HepG2 (cell line): ENCODE measurements at regions not wholly inside any gene's neighbourhood (a gene's known extent, or its start where the extent isn't known, plus 50 kb on each side); places are given as distances from the start of the nearest gene placed in this dataset.

ENCODE experiments used
- ATAC-seq: fragments of 200-7000 bp; cut with Tn5 transposase; 3 replicates; pipeline ENCODE4 v1.9.1; 2020; ENCODE audit warnings: mild to moderate bottlenecking, moderate library complexity
- BruUV-seq: library from RNA; stranded (reverse); fragments of 400-500 nt; replicated peaks from 2 replicates; lab custom pipeline; 2021; lab: Mats Ljungman, UMichigan
- CTCF ChIA-PET: fragments of 300-600 bp; formaldehyde crosslinking; extraction: SDS; loops from one replicate; lab custom pipeline; 2021; ENCODE audit warnings: low total read pairs, inconsistent platforms, low intra/inter-chr PET ratio; lab: Yijun Ruan, JAX
- POLR2A ChIA-PET: fragments of 350-600 bp; sonication (Branson Sonifier 250); formaldehyde crosslinking; loops from one replicate; lab custom pipeline; 2020; ENCODE audit warnings: antibody characterized with exemption, inconsistent platforms; lab: Yijun Ruan, JAX
- DNase-seq: peaks from one replicate; pipeline ENCODE4 v3.0.0-alpha.2; 2015; ENCODE audit warnings: low spot score
- FAIRE-seq: peaks from 3 replicates; lab custom pipeline; 2011; peaks lifted over from hg19 to GRCh38; lab: Jason Lieb, UNC
- H2AFZ ChIP-seq: one replicate; pipeline ENCODE4 v1.6.1; 2011; ENCODE audit warnings: low read length, inconsistent platforms
- H3K27ac ChIP-seq: fragments of 300-600 bp; 3 replicates; pipeline ENCODE4 v1.8.0; 2011; ENCODE audit warnings: mixed run types, mild to moderate bottlenecking, mixed read lengths, low read length, inconsistent platforms; ENCODE audit not compliant: insufficient read depth; ENCODE audit errors: extremely low read length
- H3K27me3 ChIP-seq, 2 experiments: fragments of 200-600 bp in 1 of 2; 2 replicates in 1 of 2; 3 replicates in 1 of 2; pipeline versions ENCODE4 v1.6.0 to v1.8.0; 2011; ENCODE audit warnings: low read length in 2 of 2, mild to moderate bottlenecking in 2 of 2, moderate library complexity in 2 of 2, inconsistent platforms in 1 of 2; ENCODE audit not compliant: insufficient read depth in 2 of 2, control insufficient read depth in 1 of 2
- H3K36me3 ChIP-seq, 2 experiments: fragments of 200-600 bp in 1 of 2; replicated peaks in 1 of 2; 2 replicates in 1 of 2; 3 replicates in 1 of 2; pipeline versions ENCODE4 v1.5.1 to v1.8.0; 2011; ENCODE audit warnings: low read length in 2 of 2, inconsistent platforms in 1 of 2; ENCODE audit not compliant: insufficient read depth in 2 of 2, control insufficient read depth in 1 of 2
- H3K4me1 ChIP-seq: 2 replicates; pipeline ENCODE4 v1.5.1; 2012; ENCODE audit warnings: low read length, inconsistent platforms; ENCODE audit not compliant: insufficient read depth
- H3K4me2 ChIP-seq: 2 replicates; pipeline ENCODE4 v1.6.0; 2011; ENCODE audit warnings: low read depth, low read length, inconsistent platforms
- H3K4me3 ChIP-seq, 3 experiments: fragments of 200-600 bp in 1 of 3; sonication (generic), shearing (Covaris generic) in 1 of 3; replicated peaks in 1 of 3; 2 replicates each; pipeline ENCODE4 v1.5.1; 2011 to 2016; ENCODE audit warnings: low read length in 3 of 3, inconsistent platforms in 2 of 3, low read depth in 2 of 3, mild to moderate bottlenecking in 2 of 3, control low read depth in 1 of 3, mixed read lengths in 1 of 3; ENCODE audit not compliant: insufficient read depth in 1 of 3
- H3K79me2 ChIP-seq: one replicate; pipeline ENCODE4 v1.6.1; 2011; ENCODE audit warnings: low read length, inconsistent platforms; ENCODE audit not compliant: insufficient read depth
- H3K9ac ChIP-seq: 2 replicates; pipeline ENCODE4 v1.6.0; 2011; ENCODE audit warnings: mild to moderate bottlenecking, low read depth, low read length, inconsistent platforms; ENCODE audit not compliant: insufficient read depth
- H3K9me3 ChIP-seq: 2 replicates; pipeline ENCODE4 v1.5.1; 2012; ENCODE audit warnings: mild to moderate bottlenecking, low read length
- H4K20me1 ChIP-seq: 2 replicates; pipeline ENCODE4 v1.6.0; 2011; ENCODE audit warnings: inconsistent platforms, mild to moderate bottlenecking, low read length, moderate library complexity; ENCODE audit not compliant: insufficient read depth
- ATRX ChIP-seq: sonication (generic); formaldehyde crosslinking; IDR thresholded peaks from 2 replicates; pipeline ENCODE4 v1.4.0; 2020; ENCODE audit warnings: missing genetic modification reagents, borderline replicate concordance
- BCL3 ChIP-seq: sonication (generic); formaldehyde crosslinking; IDR thresholded peaks from 2 replicates; pipeline ENCODE4 v1.5.1; 2020; ENCODE audit warnings: mild to moderate bottlenecking, missing genetic modification reagents, moderate library complexity
- GATAD2A ChIP-seq: IDR thresholded peaks from 2 replicates; pipeline ENCODE4 v1.6.1; 2016
- HBP1 ChIP-seq: IDR thresholded peaks from 2 replicates; pipeline ENCODE4 v1.6.1; 2016; ENCODE audit warnings: low read depth, control low read depth
- MBD4 ChIP-seq: IDR thresholded peaks from 2 replicates; pipeline ENCODE4 v1.6.1; 2012; ENCODE audit warnings: low read length, inconsistent platforms, borderline replicate concordance
- SMAD9 ChIP-seq: sonication (generic); formaldehyde crosslinking; IDR thresholded peaks from 2 replicates; pipeline ENCODE4 v1.5.1; 2020; ENCODE audit warnings: mild to moderate bottlenecking, missing genetic modification reagents
- TERF1 ChIP-seq: sonication (generic); formaldehyde crosslinking; IDR thresholded peaks from 2 replicates; pipeline ENCODE4 v1.8.0; 2022; ENCODE audit warnings: mild to moderate bottlenecking, missing genetic modification reagents, moderate library complexity
- ZNF282 ChIP-seq: fragments of 450-650 bp; IDR thresholded peaks from 2 replicates; pipeline ENCODE4 v1.6.1; 2018; ENCODE audit not compliant: partially characterized antibody
- ZNF296 ChIP-seq: sonication (generic); formaldehyde crosslinking; conservative IDR thresholded peaks from 2 replicates; pipeline ENCODE4 v1.5.0; 2020; ENCODE audit warnings: mild to moderate bottlenecking, missing genetic modification reagents
- ZNF337 ChIP-seq: sonication (generic); formaldehyde crosslinking; IDR thresholded peaks from 2 replicates; pipeline ENCODE4 v1.5.1; 2020; ENCODE audit warnings: missing genetic modification reagents, low read depth, mild to moderate bottlenecking, borderline replicate concordance
- ZNF383 ChIP-seq: sonication (generic); formaldehyde crosslinking; IDR thresholded peaks from 2 replicates; pipeline ENCODE4 v1.4.0; 2020; ENCODE audit warnings: missing genetic modification reagents, mild to moderate bottlenecking, borderline replicate concordance
- ZNF740 ChIP-seq: sonication (generic); formaldehyde crosslinking; IDR thresholded peaks from 2 replicates; pipeline ENCODE4 v1.4.0; 2020; ENCODE audit warnings: missing genetic modification reagents
- ZNF891 ChIP-seq: sonication (generic); formaldehyde crosslinking; IDR thresholded peaks from 2 replicates; pipeline ENCODE4 v1.5.0; 2020; ENCODE audit warnings: mild to moderate bottlenecking, missing genetic modification reagents
- WGBS: methylation state at CpG from one replicate; pipeline ENCODE4 v1.1.6; 2017; ENCODE audit warnings: low lambda C conversion rate; 5-methylcytosine and 5-hydroxymethylcytosine counted together
- in situ Hi-C: cut with HindIII; loops from 2 replicates; pipeline ENCODE4 v1.10.0; 2017; ENCODE audit warnings: low pct_unique_long_range_greater_than_20kb; ENCODE audit not compliant: extremely low pct_ligation_motif_present
- intact Hi-C: fragments of 100-400 bp; cut with micrococcal nuclease; formaldehyde crosslinking; loops from one replicate; pipeline ENCODE4 v1.10.0; 2022; ENCODE audit not compliant: unreplicated experiment
- TF ChIP-seq, protein P1 (sequence below): sonication (generic); formaldehyde crosslinking; IDR thresholded peaks from 2 replicates; pipeline ENCODE4 v1.4.0; 2020; ENCODE audit warnings: missing genetic modification reagents

DNA sequence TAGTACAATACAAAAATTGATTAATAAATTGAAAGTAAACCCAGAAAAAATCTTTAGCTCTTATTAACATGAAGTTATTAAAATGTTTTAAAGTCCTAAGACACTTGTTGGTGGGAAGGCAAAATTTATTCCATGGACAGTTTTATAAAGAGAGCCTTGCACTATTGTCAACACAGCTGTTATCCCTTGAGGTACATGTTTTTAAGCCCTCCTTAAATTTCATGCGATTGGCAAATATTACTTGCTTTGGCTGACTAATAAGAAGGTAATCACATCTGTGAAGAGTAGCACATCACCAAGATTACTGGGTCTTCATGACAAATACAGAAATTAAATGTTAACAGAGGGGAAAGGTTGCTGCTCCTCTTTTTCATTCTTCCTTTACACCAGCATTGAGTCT lies 611.1 kb downstream of the BRINP3 start:
- CTCF ChIA-PET = no interaction called here
- no peak for TF ChIP-seq ZNF282
- no peak for TF ChIP-seq HBP1
- no peak for TF ChIP-seq TERF1 (CRISPR knock-in tag)
- TF ChIP-seq GATAD2A (CRISPR knock-in tag) = no peak
- ATAC-seq = no peak

GRCh38 chr1:189868021-189868420 lies 609.6 kb downstream of the BRINP3 start:
- Histone ChIP-seq H2AFZ (no peak overlapping the region), H3K4me3 (no peak overlapping the region), H3K27me3 (no peaks in the 10 kb centered on the region), H3K4me2 (no peak overlapping the region), H3K27ac (no peak overlapping the region), H3K79me2 (no peaks in the 10 kb centered on the region), H3K36me3 (no peaks in the 10 kb centered on the region), H3K9me3 (no peaks in the 10 kb centered on the region), H3K9ac (no peak overlapping the region), H4K20me1 (no peaks in the 10 kb centered on the region), H3K4me1 (no peaks in the 10 kb centered on the region)
- POLR2A ChIA-PET = no interaction called here
- FAIRE-seq (no peak), DNase-seq (no peak), ATAC-seq (no peak)
- in situ Hi-C loops = no loop called here
- BruUV-seq = no TSS peak
- CTCF ChIA-PET = no interaction called here
- WGBS = 42% methylated on average over 4 of the region's 4 CpGs
- intact Hi-C loops = no loop called here
- no peak for TF ChIP-seq MBD4
- TF ChIP-seq SMAD9 (CRISPR knock-in tag) = no peak
- TF ChIP-seq ZNF383 (CRISPR knock-in tag) = no peak
- no peak for TF ChIP-seq ATRX (CRISPR knock-in tag)
- TF ChIP-seq ZNF891 (CRISPR knock-in tag) = no peak
- TF ChIP-seq ZNF337 = no peak
- TF ChIP-seq ZNF296 = no peak
- TF ChIP-seq, protein P1, sequence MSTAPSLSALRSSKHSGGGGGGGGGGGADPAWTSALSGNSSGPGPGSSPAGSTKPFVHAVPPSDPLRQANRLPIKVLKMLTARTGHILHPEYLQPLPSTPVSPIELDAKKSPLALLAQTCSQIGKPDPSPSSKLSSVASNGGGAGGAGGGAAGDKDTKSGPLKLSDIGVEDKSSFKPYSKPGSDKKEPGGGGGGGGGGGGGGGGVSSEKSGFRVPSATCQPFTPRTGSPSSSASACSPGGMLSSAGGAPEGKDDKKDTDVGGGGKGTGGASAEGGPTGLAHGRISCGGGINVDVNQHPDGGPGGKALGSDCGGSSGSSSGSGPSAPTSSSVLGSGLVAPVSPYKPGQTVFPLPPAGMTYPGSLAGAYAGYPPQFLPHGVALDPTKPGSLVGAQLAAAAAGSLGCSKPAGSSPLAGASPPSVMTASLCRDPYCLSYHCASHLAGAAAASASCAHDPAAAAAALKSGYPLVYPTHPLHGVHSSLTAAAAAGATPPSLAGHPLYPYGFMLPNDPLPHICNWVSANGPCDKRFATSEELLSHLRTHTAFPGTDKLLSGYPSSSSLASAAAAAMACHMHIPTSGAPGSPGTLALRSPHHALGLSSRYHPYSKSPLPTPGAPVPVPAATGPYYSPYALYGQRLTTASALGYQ = no peak
- TF ChIP-seq ZNF740 = no peak
- no peak for TF ChIP-seq BCL3 (CRISPR knock-in tag)

More for the DNA sequence above, 611.1 kb downstream of the BRINP3 start:
- Histone ChIP-seq H4K20me1 (no peaks in the 10 kb centered on the region), H3K36me3 (no peaks in the 10 kb centered on the region), H3K4me1 (no peaks in the 10 kb centered on the region), H3K9me3 (no peaks in the 10 kb centered on the region), H3K9ac (no peak overlapping the region), H3K79me2 (no peaks in the 10 kb centered on the region), H3K4me2 (no peak overlapping the region), H3K27ac (no peak overlapping the region), H2AFZ (no peak overlapping the region), H3K27me3 (no peaks in the 10 kb centered on the region), H3K4me3 (no peak overlapping the region)
- in situ Hi-C loops (no loop called here), intact Hi-C loops (no loop called here)
- no peak for DNase-seq
- POLR2A ChIA-PET = no interaction called here
- no peak for FAIRE-seq
- BruUV-seq = no TSS peak
- 7% methylated on average over 1 of the region's 1 CpG for WGBS
